Stimulated activated memory B cell treated with anti-CD40 and anti-IgM and Interleukin-4, amounts not matched to agents 10 μg/mL and 1 μg/mL and 100 μg/mL, for 72 hours (primary cell): ENCODE measurements at regions not wholly inside any gene's neighbourhood (a gene's known extent, or its start where the extent isn't known, plus 50 kb on each side); places are given as distances from the start of the nearest gene placed in this dataset.

ENCODE experiments used
- ATAC-seq: fragments of 150-1000 bp; cut with Tn5 transposase; 2 replicates; pipeline ENCODE4 v1.10.0; 2021
- H3K27ac Mint-ChIP-seq: one replicate; pipeline ENCODE4 v1.8.0; 2022; ENCODE audit warnings: mild to moderate bottlenecking, mixed read lengths
- H3K27me3 Mint-ChIP-seq: one replicate; pipeline ENCODE4 v1.8.0; 2022; ENCODE audit warnings: mixed read lengths
- H3K36me3 Mint-ChIP-seq: one replicate; pipeline ENCODE4 v1.8.0; 2022; ENCODE audit warnings: mixed read lengths
- H3K4me1 Mint-ChIP-seq: one replicate; pipeline ENCODE4 v1.8.0; 2022; ENCODE audit warnings: mixed read lengths
- H3K4me3 Mint-ChIP-seq: one replicate; pipeline ENCODE4 v1.8.0; 2022; ENCODE audit warnings: mild to moderate bottlenecking, moderate library complexity, mixed read lengths
- H3K9me3 Mint-ChIP-seq: one replicate; pipeline ENCODE4 v1.8.0; 2022; ENCODE audit warnings: mixed read lengths

DNA sequence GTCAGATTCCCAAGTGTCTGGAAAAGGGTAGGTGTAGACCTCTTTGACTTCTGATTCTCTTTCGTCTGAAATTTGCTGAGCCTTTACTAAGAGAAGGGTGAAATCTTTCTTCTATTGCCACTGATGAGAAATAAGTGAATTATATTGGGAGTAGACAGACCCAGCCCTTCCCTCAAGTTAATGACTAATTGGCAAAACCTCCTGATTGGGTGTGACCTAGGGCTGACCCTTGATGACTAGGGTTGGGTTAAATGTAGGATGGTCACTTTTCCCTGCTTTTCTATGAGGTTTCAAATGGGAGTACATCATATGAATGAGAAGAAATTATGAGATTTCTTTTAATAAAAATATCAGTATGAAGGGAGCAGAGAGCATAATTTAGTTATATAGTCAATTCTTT is 73.4 kb upstream of the C5orf46 start:
- Mint-ChIP-seq H3K4me3 (no peak overlapping the region), H3K27me3 (no peaks in the 10 kb centered on the region), H3K27ac (no peak overlapping the region), H3K36me3 (no peaks in the 10 kb centered on the region), H3K4me1 (no peaks in the 10 kb centered on the region), H3K9me3 (no peaks in the 10 kb centered on the region)
- peak; percentile 12 for ATAC-seq

DNA sequence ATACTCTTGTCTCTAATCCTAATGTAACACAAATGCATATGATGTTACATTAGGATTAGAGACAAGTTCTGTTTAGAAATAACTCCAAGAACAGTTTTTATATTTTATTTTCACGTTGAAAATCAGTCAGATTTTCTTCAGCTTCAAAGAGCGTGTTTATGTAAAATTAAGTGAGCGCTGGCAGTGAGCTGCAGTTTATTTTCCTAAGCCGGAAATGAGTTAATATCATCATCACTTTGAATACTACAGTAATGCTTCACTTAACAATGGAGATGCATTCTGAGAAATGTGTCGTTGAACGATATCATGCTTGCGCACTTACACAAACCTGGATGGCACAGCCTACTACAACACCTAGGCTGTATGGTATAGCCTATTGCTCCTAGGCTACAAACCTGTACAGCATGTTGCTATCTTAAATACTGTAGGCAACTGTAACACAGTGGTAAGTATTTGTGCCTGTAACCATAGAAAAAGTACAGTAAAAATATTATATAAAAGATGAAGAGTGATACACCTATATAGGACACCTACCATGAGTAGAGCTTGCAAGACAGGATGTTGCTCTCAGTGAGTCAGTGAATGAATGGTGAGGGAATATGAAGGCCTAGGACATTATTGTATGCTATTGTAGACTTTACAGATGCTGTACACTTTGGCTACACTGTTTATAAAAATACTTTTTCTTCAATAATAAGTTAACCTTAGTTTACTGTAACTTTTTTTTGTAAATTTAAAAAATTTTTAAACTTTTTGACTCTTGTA is 65.9 kb upstream of the C5orf46 start:
- H3K9me3 Mint-ChIP-seq = no peaks in the 10 kb centered on the region
- H3K4me1 Mint-ChIP-seq = no peaks in the 10 kb centered on the region
- no peak for ATAC-seq
- no peaks in the 10 kb centered on the region for H3K36me3 Mint-ChIP-seq
- H3K27ac Mint-ChIP-seq = no peak overlapping the region
- H3K27me3 Mint-ChIP-seq = no peaks in the 10 kb centered on the region
- H3K4me3 Mint-ChIP-seq = no peak overlapping the region

DNA sequence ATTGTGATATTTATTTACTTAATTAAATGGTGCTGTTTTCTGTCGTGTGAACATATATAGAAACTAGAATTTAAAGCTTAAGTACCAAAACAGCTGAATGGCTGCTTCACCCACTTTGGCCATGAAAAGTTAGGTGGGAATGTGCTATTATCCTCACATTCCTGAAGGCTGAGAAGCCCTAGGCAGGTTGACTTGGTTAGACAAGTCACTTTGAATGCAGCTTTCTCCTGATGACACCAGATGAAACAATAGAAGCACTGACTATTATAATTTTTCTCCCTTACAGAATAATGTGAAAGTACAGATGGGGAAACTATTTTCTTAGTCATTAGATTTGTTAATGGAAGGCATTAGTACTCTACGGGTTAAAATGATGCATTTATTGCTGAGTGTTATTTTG is 65.1 kb upstream of the C5orf46 start:
- Mint-ChIP-seq H3K4me3 (no peak overlapping the region), H3K4me1 (no peaks in the 10 kb centered on the region), H3K36me3 (no peaks in the 10 kb centered on the region), H3K27me3 (no peaks in the 10 kb centered on the region), H3K9me3 (no peaks in the 10 kb centered on the region), H3K27ac (no peak overlapping the region)
- ATAC-seq = no peak

DNA sequence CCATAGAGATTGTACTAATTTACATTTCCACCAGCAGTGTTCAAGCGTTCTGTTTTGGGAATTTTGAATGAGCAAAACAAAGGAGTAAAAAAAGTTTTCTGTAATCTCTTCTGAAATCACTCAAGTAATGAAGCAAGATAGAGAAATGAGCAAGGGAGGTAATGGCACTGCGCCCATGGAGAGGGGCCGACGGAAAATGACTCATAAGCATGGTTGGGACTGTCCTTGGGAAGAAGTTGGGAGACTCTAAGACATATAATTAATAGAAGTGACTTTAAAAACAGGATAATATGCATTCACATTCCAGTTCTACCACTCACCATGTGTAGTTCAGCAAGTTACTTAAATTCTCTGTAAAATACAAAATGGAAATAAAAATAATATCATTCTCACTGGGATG is 62.5 kb upstream of the C5orf46 start:
- no peaks in the 10 kb centered on the region for H3K9me3 Mint-ChIP-seq
- no peak overlapping the region for H3K27ac Mint-ChIP-seq
- H3K27me3 Mint-ChIP-seq = no peaks in the 10 kb centered on the region
- ATAC-seq = no peak
- no peaks in the 10 kb centered on the region for H3K4me1 Mint-ChIP-seq
- no peaks in the 10 kb centered on the region for H3K36me3 Mint-ChIP-seq
- no peak overlapping the region for H3K4me3 Mint-ChIP-seq

DNA sequence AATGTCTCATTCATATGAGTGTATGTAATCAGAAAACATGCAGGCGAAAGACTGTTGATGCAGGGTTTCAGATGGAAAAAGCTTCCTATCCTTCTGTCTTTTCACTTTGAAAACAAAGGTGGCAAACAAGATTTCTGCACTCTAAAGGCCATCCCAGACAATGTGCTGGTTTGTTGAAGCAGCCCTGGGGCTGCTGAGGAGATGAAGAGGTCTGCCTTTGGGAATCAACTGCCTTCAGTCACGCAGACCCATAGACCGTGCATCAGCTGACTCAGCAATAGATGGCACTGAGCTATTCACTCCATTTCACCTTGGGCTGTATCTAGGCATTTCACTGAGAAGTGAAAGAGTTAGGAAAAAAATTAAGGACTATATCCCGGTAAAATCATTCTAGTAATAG is 60.5 kb upstream of the C5orf46 start:
- Mint-ChIP-seq H3K4me1 (no peaks in the 10 kb centered on the region), H3K27ac (no peak overlapping the region), H3K9me3 (no peaks in the 10 kb centered on the region), H3K36me3 (no peaks in the 10 kb centered on the region), H3K4me3 (no peak overlapping the region), H3K27me3 (no peaks in the 10 kb centered on the region)
- ATAC-seq = no peak

DNA sequence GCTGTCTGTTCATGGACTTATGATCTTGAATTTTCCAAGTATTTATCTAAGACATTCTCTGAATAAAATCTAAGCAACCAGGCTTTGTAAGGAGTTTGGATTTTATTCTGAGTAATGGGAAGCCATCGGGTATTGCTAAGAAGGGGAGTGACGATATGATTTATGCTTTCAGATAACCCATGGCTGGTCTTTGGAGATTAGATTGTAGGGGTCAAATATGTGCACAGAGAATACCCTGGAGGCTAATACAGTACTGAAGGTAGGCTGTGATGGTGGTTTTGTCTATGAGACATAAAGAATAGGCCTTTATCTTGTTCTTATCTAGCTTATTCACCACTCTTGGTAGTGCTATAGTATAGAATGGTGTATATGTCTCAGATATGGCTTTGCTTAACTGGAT is 60.0 kb upstream of the C5orf46 start:
- Mint-ChIP-seq H3K36me3 (no peaks in the 10 kb centered on the region), H3K4me3 (no peak overlapping the region), H3K4me1 (no peaks in the 10 kb centered on the region), H3K9me3 (peaks cover 2% of the 10 kb centered on the region), H3K27me3 (no peaks in the 10 kb centered on the region), H3K27ac (no peak overlapping the region)
- ATAC-seq = no peak

DNA sequence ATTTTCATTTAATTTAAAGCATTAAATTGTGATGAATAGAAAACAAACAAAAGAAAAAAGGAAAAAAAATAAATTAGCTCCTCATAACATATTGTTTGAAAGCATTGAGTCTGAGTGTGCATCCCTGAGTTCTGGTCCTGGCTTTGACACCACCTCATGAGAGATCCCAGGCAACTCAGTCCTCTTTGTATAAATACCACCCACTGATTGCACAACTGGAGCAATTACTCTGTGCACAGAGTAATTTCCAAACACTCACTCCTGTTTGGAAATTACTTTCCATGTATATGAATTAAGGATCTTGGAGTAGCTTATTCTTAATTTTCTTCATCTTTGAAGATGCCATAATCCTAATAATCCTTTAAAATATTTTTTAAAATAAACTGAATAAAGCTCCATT is 59.4 kb upstream of the C5orf46 start:
- H3K9me3 Mint-ChIP-seq = peaks cover 3% of the 10 kb centered on the region
- H3K4me1 Mint-ChIP-seq = no peaks in the 10 kb centered on the region
- no peaks in the 10 kb centered on the region for H3K36me3 Mint-ChIP-seq
- ATAC-seq = no peak
- no peak overlapping the region for H3K4me3 Mint-ChIP-seq
- H3K27me3 Mint-ChIP-seq = no peaks in the 10 kb centered on the region
- H3K27ac Mint-ChIP-seq = no peak overlapping the region

DNA sequence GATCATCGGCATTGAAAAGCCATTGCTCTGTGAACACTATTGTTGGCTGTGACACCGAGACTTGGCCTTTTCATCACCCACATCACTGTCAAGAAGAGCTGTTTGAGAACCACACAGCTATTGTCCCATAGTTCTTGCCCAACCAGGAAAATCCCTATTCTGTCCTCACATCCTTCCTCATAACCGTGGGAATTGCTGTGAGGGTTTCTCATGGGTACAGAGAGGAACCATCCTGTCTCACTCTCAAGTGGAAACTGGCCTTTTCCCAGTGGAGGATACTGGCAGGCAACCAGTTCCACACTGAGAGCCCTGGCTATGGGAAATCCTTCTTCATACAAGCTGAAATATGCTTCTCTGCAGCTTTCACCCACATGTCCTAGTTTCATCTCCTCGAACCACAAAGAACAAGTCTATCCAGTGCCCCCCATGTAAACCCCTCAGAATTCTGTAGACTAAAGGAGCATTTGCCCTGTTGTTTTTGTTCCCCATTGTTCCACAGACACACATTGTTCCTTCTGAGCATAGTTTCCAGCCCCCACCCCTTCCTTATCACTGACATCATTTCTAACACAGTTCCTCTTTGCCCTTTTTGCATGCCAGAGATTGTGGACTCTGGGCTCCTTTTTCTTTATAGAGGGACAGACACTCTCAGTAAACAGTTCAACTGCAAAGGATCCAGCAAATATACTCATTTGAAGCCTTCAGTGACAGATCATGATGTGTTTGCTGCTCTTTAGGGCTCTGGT is 57.8 kb upstream of the C5orf46 start:
- ATAC-seq = no peak
- Mint-ChIP-seq H3K4me1 (no peaks in the 10 kb centered on the region), H3K9me3 (peaks cover 3% of the 10 kb centered on the region), H3K36me3 (no peaks in the 10 kb centered on the region), H3K27ac (no peak overlapping the region), H3K27me3 (no peaks in the 10 kb centered on the region), H3K4me3 (no peak overlapping the region)

DNA sequence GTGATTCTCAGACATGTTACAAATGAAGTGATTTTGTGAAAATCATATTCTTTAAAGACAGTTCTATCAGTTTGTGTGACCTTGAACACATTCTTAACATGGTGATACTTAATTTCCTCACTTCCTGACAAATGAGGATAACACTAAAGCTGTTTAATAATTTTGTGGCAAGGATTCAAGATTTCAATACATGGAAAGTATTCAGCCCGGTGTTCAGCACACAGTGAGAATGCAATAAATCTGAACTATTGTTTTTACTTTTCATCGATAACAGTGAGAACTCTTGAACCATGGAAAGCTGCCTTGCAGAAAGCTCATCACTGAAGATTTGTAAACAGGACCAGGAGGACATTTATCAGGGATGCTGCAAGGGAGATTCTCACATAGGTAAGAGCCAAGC is 57.1 kb upstream of the C5orf46 start:
- Mint-ChIP-seq H3K27me3 (no peaks in the 10 kb centered on the region), H3K4me1 (no peaks in the 10 kb centered on the region), H3K4me3 (no peak overlapping the region), H3K27ac (no peak overlapping the region), H3K9me3 (peaks cover 3% of the 10 kb centered on the region), H3K36me3 (no peaks in the 10 kb centered on the region)
- ATAC-seq = no peak

DNA sequence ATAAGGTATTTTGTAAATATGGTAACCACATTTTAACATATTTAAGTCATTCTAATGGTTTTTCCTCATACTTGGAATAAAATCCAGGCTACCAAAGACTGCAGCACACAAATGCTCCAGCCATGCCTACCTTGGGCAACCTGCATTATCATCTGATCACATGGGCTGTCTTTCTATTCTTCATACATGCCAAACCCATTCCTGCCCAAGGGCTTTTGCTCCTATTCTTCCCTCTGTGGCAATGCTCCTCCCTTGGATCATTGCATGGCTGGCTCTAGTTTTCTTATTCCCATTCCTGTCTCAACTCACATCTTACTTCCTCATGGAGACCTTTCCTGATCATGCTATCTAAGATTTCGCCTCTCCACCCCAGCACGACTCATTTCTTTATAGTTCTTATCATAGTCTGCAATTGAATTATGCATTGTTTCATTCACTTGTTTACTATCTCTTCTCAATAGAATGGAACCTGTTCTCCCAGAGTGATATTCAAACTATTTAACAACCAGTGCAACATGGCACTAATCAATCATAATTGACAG is 54.9 kb upstream of the C5orf46 start:
- H3K9me3 Mint-ChIP-seq = peaks cover 3% of the 10 kb centered on the region
- H3K27ac Mint-ChIP-seq = no peak overlapping the region
- no peaks in the 10 kb centered on the region for H3K4me1 Mint-ChIP-seq
- H3K36me3 Mint-ChIP-seq = no peaks in the 10 kb centered on the region
- H3K4me3 Mint-ChIP-seq = no peak overlapping the region
- H3K27me3 Mint-ChIP-seq = no peaks in the 10 kb centered on the region
- no peak for ATAC-seq

DNA sequence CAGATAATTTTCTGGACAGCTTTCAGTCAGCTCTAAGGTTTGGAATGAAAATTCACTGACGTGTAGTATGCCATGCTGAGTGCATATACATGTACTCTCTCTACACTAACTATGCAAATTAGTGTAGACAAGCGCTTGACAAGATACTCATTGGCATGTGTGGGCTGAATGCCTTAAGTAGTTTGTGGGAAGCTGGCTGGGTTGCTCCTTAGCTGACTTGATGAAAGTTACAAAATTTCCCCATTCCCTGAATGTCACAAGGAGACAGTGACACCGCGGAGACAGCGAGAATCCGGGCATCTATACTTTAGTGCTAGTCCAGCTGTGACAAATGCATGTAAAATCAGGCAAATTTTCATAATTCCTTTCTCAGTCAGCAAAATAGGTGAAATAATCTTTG is 51.6 kb upstream of the C5orf46 start:
- Mint-ChIP-seq H3K27me3 (no peaks in the 10 kb centered on the region), H3K27ac (no peak overlapping the region), H3K4me3 (no peak overlapping the region), H3K4me1 (no peaks in the 10 kb centered on the region), H3K36me3 (no peaks in the 10 kb centered on the region), H3K9me3 (peaks cover 3% of the 10 kb centered on the region)
- no peak for ATAC-seq

DNA sequence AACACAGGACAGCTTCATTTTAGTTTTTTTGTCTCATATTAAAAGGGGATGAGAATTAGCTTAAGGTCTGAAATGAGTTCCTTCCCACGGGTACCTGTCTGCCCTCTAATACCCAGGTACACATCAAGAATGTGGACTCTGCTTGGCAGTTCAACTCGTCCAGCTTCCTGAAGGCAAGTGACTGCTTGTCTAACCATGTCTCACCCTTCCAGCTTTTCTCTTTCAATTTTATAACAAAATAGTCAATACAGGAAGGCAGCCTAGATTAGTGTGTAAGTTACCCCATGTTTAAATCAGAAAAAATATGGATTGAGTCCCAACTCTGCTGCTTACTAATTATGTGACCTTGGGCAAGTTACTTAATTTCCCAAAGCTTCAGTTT is 50.5 kb upstream of the C5orf46 start:
- H3K36me3 Mint-ChIP-seq = no peaks in the 10 kb centered on the region
- no peak for ATAC-seq
- no peaks in the 10 kb centered on the region for H3K27me3 Mint-ChIP-seq
- H3K27ac Mint-ChIP-seq = no peak overlapping the region
- peaks cover 3% of the 10 kb centered on the region for H3K9me3 Mint-ChIP-seq
- no peaks in the 10 kb centered on the region for H3K4me1 Mint-ChIP-seq
- H3K4me3 Mint-ChIP-seq = no peak overlapping the region

DNA sequence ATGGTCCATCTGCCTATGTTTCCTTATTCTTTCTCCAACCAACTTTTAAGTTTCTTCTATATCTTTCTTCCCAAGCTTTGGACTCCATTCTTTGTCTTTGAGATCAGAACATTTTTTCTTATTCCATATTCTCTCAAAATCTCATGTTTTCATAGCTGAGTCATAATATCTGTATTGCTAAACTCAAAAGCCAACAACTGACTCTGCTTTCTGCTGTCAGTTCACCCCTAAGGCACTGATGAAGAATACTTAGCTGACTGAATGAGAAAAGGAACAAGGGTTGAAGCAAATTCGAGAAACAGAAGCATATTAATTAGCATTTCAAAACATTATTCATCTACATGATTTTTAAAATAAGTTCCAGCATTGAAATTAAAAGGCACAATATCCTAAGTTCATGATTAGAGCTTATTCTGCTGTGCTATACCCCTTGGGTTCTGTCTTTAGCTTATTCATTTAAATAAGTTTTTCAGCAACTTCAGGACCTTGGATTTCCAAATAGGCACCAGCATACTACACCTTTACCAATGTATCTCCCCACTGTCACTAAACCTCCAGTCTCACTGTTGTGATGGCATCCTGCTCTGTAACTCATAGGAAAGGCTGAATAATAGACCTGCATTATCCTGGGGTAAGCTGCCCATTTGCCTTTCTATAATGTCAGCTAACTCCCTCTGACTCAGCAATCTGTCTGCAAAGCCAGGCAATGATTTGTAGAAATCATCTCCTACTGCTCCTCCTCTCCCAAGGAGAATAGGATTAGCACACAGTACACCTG is 49.9 kb upstream of the C5orf46 start:
- Mint-ChIP-seq H3K9me3 (peaks cover under 1% of the 10 kb centered on the region), H3K27me3 (no peaks in the 10 kb centered on the region), H3K36me3 (no peaks in the 10 kb centered on the region), H3K4me1 (no peaks in the 10 kb centered on the region), H3K4me3 (no peak overlapping the region), H3K27ac (no peak overlapping the region)
- ATAC-seq = no peak
